Dermis blood vessel endothelial cell (primary cell): ENCODE measurements at regions not wholly inside any gene's neighbourhood (a gene's known extent, or its start where the extent isn't known, plus 50 kb on each side); places are given as distances from the start of the nearest gene placed in this dataset.

ENCODE experiments used
- DNase-seq: peaks from one replicate; pipeline ENCODE4 v3.0.0; 2010

DNA sequence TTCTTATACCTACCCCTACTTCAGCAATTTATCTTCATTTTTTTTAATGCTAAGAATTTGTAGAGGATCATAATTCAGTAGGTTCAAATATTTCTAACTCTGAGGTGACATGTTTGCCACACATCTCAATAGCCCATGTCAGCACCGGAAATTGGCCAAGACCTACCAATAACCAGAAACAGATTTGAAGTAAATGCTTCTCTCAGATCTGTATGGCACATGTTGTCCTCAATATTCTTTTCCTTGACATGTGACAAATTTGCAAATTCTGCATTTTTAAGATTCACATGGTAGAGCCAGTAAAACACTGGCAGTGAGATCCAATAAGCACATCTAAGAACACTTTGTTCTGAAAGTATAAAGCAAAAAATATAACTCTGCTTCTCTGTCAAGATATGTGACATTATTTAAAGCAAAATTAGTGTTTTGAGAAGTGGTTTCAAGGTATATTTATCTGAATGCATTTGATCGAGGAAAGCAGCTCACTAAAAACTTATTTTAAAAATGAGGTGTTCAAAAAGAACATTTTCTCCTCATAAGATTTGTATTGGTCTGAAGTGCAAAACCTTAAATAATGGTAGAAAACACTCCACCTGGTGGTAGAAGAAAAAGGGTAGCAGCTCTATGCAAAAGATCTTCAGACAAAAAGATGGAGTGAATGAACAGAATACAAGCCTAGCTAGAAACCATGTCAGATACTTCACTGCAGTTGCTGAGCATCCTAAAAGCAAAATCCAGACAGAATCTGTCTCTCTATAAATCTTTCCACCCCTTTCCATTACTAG lies 513.8 kb upstream of the FAM241A start:
- peak; percentile 45 for DNase-seq

DNA sequence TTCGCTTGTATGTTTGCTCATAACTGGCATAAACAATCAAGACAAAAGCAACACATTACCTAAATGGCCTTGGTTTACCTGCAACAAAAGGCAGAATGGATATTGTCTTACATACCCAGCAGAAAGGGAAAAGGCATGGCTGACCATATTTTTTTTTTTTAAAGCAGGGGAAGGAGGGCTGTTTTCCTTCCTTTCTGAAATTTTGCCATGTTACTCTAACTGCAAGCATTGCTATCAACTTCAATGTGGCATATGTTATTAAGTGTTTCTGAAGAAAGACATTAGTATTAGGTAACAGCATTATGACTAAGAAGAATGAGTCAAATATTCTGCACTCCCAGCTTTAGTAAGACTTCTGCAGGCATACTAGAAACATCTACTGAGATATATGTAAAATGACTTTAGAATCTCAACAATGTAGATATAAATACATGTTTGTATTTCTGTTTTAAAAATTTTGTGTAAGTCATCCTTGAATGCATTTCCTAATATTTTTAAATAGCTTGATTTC lies 512.6 kb upstream of the FAM241A start:
- DNase-seq, result no peak

DNA sequence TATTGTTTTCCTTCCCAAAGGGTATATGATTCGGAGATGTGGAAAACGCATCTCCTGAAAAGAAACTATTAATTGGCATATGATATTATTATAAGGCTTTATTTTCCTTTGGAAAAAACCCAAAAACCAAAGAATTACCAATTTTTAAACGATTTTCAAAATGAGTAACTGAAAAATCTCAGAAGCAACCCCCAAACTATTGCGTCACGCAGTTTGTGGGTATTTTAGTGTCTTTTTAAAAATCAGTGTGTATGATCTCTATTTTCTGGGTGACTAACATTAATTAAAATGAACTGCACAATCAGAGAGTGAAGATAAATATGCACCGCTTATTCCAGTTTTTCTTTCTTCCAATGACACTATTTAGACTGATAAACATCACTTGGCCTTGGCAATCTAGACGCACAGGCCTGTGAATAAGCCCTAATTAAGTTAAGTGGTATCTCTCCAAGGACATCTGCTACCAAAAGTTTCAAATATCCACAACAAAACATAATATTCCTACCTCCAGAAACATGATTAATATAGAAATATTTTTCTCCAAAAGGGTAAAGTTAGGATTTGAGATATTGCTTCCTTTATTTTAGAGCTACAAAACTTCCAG lies 511.5 kb upstream of the FAM241A start:
- DNase-seq, result no peak

DNA sequence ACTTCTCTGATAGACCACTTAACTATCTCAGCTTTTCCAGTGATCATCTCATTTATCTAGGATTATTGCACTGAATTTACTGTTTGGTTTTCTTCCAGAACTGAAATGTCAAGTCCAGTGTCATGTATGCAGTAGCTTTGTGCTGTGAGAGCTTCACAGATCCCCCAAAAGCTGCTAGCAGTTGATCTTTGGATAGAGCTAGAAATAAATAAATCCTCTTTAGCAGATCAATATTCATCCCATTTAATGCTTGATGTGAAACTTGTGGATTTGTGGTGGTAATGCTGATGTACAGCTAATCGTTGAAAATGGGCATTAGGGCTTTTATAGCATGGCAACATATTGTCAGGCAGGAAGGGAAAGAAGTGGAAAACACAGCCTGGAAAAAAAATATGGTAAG lies 509.6 kb upstream of the FAM241A start:
- no peak for DNase-seq

DNA sequence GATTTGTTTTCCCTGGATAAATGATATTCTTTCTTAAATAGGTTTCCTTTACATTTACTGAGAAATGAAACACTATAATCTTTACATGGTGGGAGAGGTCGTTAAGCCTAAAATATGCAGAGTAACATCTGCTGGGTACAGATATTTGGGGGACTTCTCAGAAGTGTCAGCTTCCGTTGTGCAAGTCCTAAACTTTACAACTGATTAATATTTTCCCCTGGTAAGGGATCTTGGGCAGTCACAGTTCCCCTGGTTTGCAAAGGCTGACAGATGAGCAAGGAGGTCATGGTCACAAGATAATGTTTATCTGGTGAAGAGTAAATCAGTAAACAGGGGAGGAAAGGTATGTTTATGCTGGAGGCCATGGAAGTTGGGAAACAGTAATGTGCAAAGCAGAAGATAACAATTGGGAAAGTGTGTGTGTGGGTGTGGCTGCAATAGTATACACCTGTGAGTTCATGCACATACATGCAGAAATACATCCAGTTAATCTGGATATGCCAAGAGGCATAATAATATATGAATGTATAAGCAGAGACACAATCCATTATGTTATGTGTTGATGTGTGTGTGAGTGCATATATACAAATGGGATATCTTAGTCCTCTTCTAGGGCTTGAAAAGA lies 508.2 kb upstream of the FAM241A start:
- DNase-seq, result no peak

DNA sequence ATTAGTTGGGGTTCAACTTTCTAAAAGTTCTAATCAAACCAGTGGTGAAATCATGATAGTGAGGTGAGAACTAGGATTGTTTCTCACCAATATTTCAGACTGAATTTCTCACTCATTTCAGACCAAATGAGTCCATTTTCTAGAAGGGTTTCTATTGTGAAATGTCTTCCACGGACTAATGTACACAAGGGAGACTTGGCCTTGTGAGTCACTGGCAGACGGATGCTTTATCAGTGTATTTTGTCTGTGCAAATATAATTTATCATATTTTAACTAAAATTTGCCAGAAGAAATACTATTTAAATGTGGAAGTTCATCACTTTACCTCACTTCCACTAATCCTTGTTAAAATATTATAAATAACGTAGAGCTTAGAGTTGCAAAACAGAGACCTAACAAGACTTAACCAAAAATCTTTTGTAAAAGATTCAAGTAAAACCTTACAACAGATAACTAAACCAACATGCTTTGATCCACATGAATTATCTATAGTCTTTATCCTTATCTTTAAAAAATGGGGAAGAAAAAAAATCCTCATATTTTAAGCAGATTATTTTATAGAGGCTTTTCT lies 506.0 kb upstream of the FAM241A start:
- no peak for DNase-seq

DNA sequence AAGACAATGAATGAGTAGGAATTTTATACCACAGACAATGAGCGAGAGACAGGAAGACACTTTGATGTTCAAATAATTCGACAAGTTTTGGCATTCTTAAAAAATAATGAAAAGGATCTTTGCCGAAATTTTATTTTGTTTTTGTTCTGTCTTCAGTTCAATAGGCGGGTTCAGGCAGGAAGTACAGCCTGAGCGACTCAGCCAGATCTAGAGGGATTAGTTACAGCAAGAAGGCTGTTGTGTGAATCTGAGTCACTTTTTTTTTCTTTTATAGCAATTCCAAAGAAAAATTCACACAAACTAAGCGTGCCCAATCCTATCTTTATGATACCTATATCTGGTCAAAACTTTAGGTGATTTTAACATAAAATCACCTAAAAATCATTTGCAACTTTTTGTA lies 505.4 kb upstream of the FAM241A start:
- DNase-seq, result no peak

DNA sequence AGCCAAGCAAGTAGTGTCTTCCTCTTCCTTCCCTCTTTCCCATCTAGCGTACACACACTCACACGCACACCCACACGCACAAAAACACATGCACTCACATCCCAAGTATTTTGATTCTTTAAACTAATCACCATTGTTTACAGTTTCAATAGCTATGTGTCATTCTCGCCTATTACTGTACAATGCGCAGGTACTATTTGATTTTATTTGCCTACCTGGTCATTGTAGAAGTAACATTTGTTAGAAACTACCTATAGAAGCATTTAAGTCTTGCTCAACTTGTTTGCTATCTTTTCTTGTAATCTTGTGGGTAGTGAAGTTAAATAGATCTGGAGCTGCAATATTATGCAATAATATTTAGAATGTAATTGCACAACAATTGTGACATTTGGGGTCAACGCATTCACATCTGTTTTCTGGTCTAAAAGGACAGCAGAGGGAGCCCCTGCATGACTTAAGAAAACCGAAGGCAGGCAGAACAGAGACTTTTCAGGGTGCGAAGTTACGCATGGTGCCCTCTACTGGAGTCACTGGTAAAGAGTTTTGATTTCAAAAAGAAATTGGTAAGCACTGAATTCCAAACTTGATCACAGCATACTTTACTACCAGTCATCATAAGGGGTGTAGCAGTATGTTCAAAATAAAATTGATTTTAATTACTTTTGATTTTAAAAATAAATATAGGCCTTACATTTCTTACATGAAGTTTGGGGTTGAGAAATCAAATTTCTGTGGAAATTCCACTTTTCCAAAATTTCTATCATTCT lies 503.3 kb upstream of the FAM241A start:
- peak; percentile 92 for DNase-seq

DNA sequence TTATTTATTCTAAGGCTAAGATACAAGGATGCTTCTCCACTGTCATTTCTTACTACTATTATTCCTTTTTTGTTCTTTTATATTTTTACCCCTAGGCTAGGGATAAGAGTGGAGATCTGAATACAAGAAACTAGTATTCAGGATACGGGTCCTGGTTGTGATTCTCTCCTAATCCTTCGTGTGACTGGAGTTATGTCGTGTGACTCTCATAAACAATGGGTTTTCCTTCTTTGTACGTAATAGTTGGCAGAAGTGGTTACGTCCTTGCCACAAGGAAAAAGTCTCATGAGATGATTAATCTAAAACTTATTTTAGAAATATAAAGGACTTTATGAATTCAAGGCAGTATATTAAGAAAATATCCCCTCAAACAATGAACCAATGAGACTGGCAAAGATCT lies 497.2 kb upstream of the FAM241A start:
- no peak for DNase-seq

DNA sequence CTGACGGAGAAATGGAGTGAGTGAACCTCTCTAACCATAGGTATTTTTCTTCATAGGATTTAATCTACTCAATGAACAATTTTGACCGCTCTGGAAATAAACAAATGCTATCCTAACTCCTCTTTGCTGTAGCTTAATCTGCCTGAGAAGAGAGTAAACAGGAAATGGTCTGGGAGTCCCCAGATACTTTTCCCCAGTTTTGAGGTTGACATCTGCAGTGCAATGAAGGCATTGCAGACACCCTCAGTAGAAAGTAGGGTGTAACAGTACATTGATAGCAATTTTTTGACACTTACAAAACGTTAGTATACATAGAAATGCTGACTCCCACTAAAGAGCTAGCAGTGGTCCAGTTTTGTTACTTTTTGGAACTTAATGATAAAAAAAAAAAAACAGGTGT lies 495.9 kb upstream of the FAM241A start:
- no peak for DNase-seq

DNA sequence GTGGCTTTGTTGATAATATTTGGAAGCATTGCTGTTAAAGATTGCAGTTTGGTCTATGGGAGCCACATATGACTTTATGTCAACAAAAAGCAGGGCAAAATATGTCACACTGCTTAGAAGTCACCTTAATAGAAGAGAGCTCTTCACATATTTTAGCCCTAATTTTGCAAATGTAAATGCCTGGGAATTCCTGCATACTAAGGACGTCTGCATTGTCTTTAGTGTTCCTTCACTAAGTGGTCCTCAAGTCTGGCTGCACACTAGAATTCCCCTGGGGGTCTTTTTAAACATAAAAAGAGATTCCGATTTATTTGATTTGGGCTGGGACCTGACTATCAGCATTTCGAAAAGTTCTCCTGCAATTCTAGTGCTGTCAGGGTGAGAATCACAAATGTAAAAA lies 495.1 kb upstream of the FAM241A start:
- DNase-seq, result no peak

DNA sequence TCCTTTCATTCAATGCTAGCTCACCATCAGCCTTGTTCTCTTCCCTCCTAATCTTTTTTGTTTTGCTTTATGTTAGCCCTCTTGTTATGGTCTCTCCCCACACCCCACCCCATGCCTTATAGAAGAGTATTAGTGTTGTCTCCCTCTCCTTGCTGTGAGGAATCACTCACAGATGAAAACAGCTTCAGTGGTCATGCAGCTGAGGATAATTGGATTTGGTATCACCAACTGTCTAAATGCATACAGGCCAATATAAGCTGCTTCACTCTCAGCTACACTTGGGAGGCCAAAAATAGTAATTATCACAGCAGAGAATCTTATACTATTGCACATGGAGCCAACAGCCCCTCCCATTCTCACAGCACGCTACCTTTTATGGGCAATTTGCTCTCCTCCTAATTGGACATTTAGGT lies 494.6 kb upstream of the FAM241A start:
- no peak for DNase-seq

DNA sequence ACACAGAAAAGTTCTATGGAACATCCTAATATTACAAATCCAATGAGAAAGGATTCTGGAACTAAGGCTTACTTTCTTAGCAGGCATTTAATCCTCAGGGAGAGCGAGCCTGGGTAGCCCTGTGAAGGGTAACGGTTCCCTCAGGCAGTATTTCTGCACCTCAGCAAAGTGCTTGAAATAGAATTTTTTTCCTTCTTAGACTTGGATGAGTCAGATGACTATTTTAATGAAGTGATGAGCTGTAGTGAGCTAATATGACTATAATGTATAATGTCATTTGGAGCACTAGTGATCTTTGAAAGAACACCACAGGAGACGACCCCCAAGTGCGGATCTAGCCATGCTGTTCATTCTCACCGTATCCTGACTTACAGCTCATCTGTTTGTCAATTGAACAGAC lies 493.0 kb upstream of the FAM241A start:
- no peak for DNase-seq

DNA sequence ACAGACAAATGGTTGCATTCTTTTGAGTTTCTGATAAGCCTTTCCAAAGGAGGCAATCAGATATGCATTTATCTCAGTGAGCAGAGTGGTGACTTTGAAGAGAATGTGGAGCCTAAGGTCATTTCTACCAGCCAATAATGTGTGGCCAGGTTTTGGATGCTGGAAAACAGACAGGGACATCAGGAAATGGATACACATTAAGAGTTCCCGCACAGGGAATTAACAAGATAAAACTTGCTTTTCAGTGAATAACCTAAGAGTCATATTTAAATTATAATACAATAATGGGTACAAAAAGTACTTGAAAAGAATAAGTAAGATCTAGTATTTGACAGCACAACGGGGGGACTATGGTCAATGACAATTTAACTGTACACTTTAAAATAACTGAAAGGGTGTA lies 492.3 kb upstream of the FAM241A start:
- no peak for DNase-seq

DNA sequence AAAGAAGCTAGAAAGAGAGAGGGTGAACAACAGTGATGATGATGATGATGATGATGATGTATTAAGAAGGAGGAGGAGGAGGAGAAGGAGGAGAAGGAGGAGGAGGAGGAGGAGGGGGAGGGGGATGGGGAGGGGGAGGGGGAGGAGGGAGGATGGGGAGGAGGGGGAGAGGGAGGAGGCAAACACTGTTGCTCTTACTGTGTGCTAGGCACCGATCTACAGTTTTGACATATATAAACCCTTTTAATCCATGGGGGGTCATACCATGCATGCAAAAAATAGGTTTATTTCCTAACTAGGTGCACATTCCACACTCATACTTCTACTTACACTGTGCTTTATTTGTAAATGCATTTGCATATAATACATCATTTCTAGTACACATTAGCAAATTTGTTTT lies 482.8 kb upstream of the FAM241A start:
- no peak for DNase-seq

DNA sequence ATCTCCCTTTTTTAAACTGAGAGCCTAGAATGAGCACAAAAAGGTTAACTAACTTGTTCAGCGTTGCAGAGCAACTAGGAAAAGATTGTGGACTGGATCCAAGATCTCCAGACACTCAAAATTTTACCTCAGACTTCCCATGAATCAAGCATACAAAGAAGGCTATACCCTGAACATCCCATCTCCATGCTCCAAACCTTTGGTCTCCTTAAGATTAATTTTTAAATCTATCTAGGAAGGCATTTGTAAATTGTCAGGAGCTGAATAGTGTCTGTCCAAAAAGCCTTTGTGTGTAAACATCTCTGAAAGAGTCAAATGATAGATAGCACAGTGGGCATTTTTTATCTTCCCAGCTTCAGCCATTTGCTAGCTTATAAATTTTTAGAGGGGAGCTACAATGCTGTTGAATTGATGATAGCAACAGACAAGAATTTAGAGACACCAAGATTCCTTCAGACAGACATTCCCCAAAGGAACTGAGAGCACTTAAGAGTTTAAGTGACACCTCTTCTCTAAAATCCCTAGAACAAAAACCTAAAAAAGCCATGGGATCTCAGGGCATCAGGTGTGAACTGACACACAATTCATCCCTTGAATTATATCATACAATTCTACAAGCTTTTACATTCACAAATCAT lies 480.8 kb upstream of the FAM241A start:
- no peak for DNase-seq

DNA sequence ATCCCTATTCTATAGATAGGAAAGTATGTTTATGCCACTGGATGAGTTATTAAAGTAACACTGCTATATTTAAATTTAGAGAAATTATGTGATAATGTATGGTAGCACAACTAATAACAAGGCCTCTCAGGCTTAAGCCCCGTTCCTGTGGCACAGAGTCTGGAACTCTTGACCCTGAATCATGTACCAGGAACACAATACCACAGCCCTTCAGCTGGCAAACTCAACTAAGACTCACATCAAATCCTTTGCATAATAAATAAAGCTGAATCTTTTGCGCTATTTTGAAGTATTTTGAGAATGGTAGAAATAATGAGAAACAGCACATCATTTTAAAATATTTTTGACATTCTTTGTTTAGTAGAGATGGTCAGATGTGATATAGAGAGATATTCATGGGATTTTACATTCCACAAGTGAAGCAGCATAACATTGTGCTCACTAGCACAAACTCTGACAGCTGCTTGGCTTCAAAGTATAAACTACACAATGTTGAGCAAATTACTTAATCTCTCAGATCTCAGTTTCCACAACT lies 478.4 kb upstream of the FAM241A start:
- DNase-seq, result no peak

DNA sequence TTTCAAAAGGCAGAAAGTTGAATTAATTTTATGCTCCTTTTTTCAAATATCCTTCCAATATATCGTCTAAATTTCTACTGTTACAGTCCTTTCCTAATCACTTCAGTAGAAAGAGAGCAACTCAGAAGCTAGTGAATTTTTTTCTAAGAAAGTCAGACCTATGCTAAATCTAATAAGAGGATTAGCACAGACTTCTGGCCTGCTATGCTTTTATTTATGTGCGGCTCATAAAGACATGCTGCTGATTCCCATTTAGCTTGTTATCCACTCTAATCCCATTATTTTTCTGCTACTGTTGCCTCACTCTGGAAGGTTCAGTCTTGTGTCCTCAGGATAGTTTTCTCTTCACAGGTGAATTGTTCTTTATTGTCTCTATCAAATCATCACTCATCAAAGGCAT lies 473.5 kb upstream of the FAM241A start:
- no peak for DNase-seq

DNA sequence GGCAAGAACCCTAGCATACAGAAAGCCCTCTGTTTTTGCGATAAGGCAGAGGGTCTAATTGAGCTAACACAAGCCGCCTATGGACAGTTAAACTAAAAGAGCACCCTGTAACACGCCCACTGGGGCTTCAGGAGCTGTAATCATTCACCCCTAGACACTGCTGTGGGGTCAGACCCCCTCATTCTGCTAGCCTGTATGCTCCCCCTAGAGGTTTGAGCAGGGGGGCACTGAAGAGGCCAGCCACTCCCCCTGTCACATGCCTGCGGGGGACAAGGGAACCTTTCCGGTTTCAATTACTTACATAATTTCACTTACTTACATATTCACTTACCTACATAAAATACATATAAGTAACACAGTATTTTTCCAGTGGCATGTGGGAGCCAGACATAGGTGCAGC lies 469.5 kb upstream of the FAM241A start:
- DNase-seq, result no peak

DNA sequence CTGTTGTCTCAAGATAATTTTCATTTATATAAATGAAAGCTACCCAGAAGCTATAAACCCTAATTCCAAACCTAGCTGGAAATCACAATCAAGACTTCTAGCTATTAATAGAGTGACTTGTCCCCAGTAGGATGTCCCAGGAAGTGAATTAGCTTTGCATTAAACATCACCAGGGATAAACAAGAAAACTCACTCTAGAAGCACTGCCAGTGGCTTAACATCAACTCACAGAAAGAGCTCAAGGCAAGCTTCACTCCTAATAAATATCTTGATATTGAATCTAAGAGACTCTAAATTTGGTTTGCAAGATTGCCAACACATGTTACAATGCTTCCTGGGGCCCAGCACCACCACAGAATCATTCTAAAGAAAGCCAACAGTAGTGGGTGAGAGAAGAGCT lies 468.7 kb upstream of the FAM241A start:
- DNase-seq, result no peak

DNA sequence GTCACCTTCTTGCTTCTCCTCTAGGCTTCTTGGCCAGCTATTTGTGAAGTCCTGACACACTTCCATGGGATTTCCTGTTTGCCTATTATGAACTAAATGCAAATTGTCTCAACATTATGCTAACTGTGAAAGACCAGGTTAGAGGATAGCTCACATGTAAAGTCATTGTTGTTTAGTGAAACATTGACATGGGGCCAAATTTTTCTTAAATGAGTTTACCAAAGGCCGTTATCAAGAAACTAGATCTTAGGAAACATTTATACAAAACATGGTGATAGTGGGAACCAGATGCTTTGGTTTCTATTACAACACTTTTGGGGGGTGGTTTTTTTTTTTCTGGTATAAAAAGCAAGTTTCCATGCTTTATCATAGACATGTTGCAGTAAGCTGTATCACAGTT lies 466.8 kb upstream of the FAM241A start:
- peak; percentile 73 for DNase-seq

DNA sequence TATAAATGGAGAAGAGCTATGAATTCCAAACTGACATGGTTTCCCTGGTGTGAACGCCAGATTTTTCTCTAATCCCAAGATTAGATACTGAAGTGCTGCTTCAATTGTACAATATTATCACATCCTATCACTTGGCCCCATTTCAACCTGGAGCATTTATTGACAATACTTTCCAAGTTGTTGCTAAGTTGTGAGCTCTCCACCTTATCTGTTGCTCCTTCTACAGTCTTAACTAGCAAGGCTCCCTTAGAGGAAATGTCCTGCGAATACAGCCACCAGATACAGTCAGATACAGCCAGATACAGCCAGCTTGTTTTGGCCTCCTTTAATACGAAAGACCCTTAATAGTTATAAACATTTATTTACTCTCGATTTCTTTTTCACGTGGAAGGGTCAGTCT lies 466.3 kb upstream of the FAM241A start:
- DNase-seq, result peak; percentile 13
